IMR-90 (cell line): ENCODE measurements at regions not wholly inside any gene's neighbourhood (a gene's known extent, or its start where the extent isn't known, plus 50 kb on each side); places are given as distances from the start of the nearest gene placed in this dataset.

Source experiments
- MAFK ChIP-seq: IDR thresholded peaks from 2 replicates; pipeline ENCODE4 v1.6.1; 2012; ENCODE audit warnings: low read depth, low read length, improper control_type of control experiment
- USF2 ChIP-seq: fragments of 150-350 bp; IDR thresholded peaks from 2 replicates; pipeline ENCODE4 v1.6.1; 2017; ENCODE audit warnings: mild to moderate bottlenecking, antibody characterized with exemption, low read length, low read depth

- TF ChIP-seq MAFK (peak; percentile 63), USF2 (no peak)
Measured at GRCh38 chr2:51981783-51982182, 949.9 kb upstream of the NRXN1 start.
